Esophagus squamous epithelium (tissue), 5 donors: ENCODE measurements at regions not wholly inside any gene's neighbourhood (a gene's known extent, or its start where the extent isn't known, plus 50 kb on each side); places are given as distances from the start of the nearest gene placed in this dataset.

ENCODE experiments used
- DNase-seq: peaks from one replicate; lab custom pipeline; 2025; lab: John Stamatoyannopoulos, UW
- H3K27ac ChIP-seq, 4 donors: fragments of 200-600 bp; sonication (generic); one replicate each; pipeline ENCODE4 v1.5.1; 2016 to 2019; ENCODE audit warnings: mild to moderate bottlenecking in 1 of 4
- H3K27me3 ChIP-seq, 4 donors: fragments of 200-600 bp; sonication (generic); 1 replicate in 3 of 4; 2 replicates in 1 of 4; pipeline versions ENCODE4 v1.5.1 to v1.6.0; 2017 to 2021; ENCODE audit warnings: antibody characterized with exemption in 1 of 4
- H3K36me3 ChIP-seq, 3 donors: fragments of 200-600 bp; sonication (generic); one replicate each; pipeline ENCODE4 v1.5.1; 2016 to 2019
- H3K4me1 ChIP-seq, 3 donors: fragments of 200-600 bp; sonication (generic); one replicate each; pipeline ENCODE4 v1.5.1; 2017 to 2019
- H3K4me3 ChIP-seq, 4 donors: fragments of 200-600 bp; sonication (generic); 1 replicate in 3 of 4; 2 replicates in 1 of 4; pipeline ENCODE4 v1.5.1; 2016 to 2019; ENCODE audit warnings: mild to moderate bottlenecking in 2 of 4, moderate library complexity in 1 of 4
- H3K9me3 ChIP-seq, 3 donors: fragments of 200-600 bp; sonication (generic); one replicate each; pipeline ENCODE4 v1.5.1; 2016 to 2019
- POLR2A ChIP-seq, 4 donors: fragments of 450-650 bp; IDR thresholded peaks; one replicate each; pipeline ENCODE4 v1.6.1; 2017; ENCODE audit warnings: antibody characterized with exemption in 4 of 4, mild to moderate bottlenecking in 4 of 4, moderate library complexity in 3 of 4
- WGBS, 2 donors: methylation state at CpG; one replicate each; pipeline ENCODE4 v1.1.5; 2018; 5-methylcytosine and 5-hydroxymethylcytosine counted together
- intact Hi-C: fragments of 100-400 bp; cut with DNase I; formaldehyde crosslinking; loops from one replicate; pipeline ENCODE4 v1.15.0; 2022
- TF ChIP-seq, protein P1 (sequence below), 6 experiments: fragments of 450-650 bp in 4 of 6; fragments of 200-600 bp in 2 of 6; sonication (generic) in 2 of 6; IDR thresholded peaks; one replicate each; pipeline ENCODE4 v1.5.1; 2016 to 2019; ENCODE audit warnings: antibody characterized with exemption in 6 of 6, mild to moderate bottlenecking in 4 of 6, moderate library complexity in 4 of 6
- donor health status: DM: yes; HTN: yes; CAD: no.

- no peaks in the 10 kb centered on the region for H3K36me3 ChIP-seq
- intact Hi-C loops: no loop called here
Observed at GRCh38 chr3:72323773-72324172, 524.5 kb downstream of the SHQ1 start.

GRCh38 chr3:72322264-72322976 is 525.8 kb downstream of the SHQ1 start:
- Histone ChIP-seq H3K27me3 (no peaks in the 10 kb centered on the region), H3K4me1 (peaks cover 0 to 27% (median 11%) of the 10 kb centered on the region in 3 donors), H3K36me3 (no peaks in the 10 kb centered on the region), H3K27ac (no peak overlapping the region), H3K9me3 (no peaks in the 10 kb centered on the region), H3K4me3 (no peak overlapping the region)
- TF ChIP-seq POLR2A (IDR thresholded peaks at IDR 0.05): no peak
- TF ChIP-seq, protein P1, sequence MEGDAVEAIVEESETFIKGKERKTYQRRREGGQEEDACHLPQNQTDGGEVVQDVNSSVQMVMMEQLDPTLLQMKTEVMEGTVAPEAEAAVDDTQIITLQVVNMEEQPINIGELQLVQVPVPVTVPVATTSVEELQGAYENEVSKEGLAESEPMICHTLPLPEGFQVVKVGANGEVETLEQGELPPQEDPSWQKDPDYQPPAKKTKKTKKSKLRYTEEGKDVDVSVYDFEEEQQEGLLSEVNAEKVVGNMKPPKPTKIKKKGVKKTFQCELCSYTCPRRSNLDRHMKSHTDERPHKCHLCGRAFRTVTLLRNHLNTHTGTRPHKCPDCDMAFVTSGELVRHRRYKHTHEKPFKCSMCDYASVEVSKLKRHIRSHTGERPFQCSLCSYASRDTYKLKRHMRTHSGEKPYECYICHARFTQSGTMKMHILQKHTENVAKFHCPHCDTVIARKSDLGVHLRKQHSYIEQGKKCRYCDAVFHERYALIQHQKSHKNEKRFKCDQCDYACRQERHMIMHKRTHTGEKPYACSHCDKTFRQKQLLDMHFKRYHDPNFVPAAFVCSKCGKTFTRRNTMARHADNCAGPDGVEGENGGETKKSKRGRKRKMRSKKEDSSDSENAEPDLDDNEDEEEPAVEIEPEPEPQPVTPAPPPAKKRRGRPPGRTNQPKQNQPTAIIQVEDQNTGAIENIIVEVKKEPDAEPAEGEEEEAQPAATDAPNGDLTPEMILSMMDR (IDR thresholded peaks at IDR 0.05): no peak
- no peak for DNase-seq
- 75 to 88% methylated on average over 5 to 11 of the region's 11 CpGs for WGBS, 2 donors
- intact Hi-C loops: no loop called here

More at GRCh38 chr3:72323773-72324172, 524.5 kb downstream of the SHQ1 start:
- 74 to 84% methylated on average over 6 of the region's 6 CpGs for WGBS, 2 donors
- Histone ChIP-seq H3K4me3 (no peak overlapping the region), H3K9me3 (no peaks in the 10 kb centered on the region), H3K27ac (no peak overlapping the region), H3K4me1 (peaks cover 0 to 14% (median 3%) of the 10 kb centered on the region in 3 donors), H3K27me3 (peaks cover 0 to under 1% (median 0%) of the 10 kb centered on the region in 4 donors)
- no peak for TF ChIP-seq POLR2A (IDR thresholded peaks at IDR 0.05)
- TF ChIP-seq, protein P1 (IDR thresholded peaks at IDR 0.05): no peak
- no peak for DNase-seq

- no peak for TF ChIP-seq POLR2A (IDR thresholded peaks at IDR 0.05)
- TF ChIP-seq, protein P1 (IDR thresholded peaks at IDR 0.05): no peak
Observed at GRCh38 chr3:72320955-72321303, 527.3 kb downstream of the SHQ1 start.

GRCh38 chr3:72320095-72320954 is 527.9 kb downstream of the SHQ1 start:
- TF ChIP-seq, protein P1 (IDR thresholded peaks at IDR 0.05): no peak
- TF ChIP-seq POLR2A (IDR thresholded peaks at IDR 0.05): no peak
- intact Hi-C loops: no loop called here
- Histone ChIP-seq H3K9me3 (no peaks in the 10 kb centered on the region), H3K36me3 (no peaks in the 10 kb centered on the region), H3K27me3 (no peaks in the 10 kb centered on the region), H3K4me1 (peaks cover 0 to 31% (median 11%) of the 10 kb centered on the region in 3 donors), H3K27ac (no peak overlapping the region), H3K4me3 (no peak overlapping the region)
- DNase-seq: no peak
- 91 to 93% methylated on average over 7 to 17 of the region's 17 CpGs for WGBS, 2 donors

More at GRCh38 chr3:72320955-72321303, 527.3 kb downstream of the SHQ1 start:
- Histone ChIP-seq H3K4me1 (peaks cover 0 to 31% (median 11%) of the 10 kb centered on the region in 3 donors), H3K9me3 (no peaks in the 10 kb centered on the region), H3K27me3 (no peaks in the 10 kb centered on the region), H3K27ac (no peak overlapping the region), H3K36me3 (no peaks in the 10 kb centered on the region), H3K4me3 (no peak overlapping the region)
- no peak for DNase-seq
- 76 to 87% methylated on average over 2 to 3 of the region's 3 CpGs for WGBS, 2 donors
- intact Hi-C loops: no loop called here
